ENCODE measurements at regions not wholly inside any gene's neighbourhood (a gene's known extent, or its start where the extent isn't known, plus 50 kb on each side); places are given as distances from the start of the nearest gene placed in this dataset.
A peak's percentile ranks its signal among the peaks of the same experiment; 100 is the strongest.

DNA sequence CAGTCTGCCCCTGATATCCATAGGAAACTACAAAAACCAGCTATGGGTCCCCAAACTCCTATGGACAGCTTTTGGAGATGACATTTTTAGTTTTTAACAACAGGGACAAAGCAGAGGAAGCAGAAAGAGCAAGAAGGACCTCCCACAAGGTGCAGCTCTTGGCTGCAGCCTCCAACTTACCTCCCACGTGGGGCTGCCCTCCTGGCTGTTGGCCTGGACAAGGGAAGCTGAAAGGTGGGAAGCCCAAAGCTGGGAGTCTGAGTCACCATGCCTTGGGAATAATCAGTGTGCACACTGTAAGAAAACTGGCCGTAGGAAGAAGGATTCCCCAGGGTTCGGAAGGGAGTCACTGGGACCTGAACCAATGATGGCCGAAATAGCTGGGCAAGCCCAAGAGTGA lies 51.8 kb upstream of the PAX1 start:
- Histone ChIP-seq H3K4me1 (replicated peaks in 1 of 2) (no peaks in the 10 kb centered on the region), H3K4me3 (no peak overlapping the region), H3K27ac (no peak overlapping the region)
- ATAC-seq (replicated peaks in 6 of 8), result no peak
- 0 to 100% (median 80%) methylated on average over 1 to 4 of the region's 4 CpGs; no CpG with 5 or more reads in 4 of the 10 experiments for WGBS, 10 experiments
- in situ Hi-C loops (cut with MboI; ENCODE audit: low pct_unique_long_range_greater_than_20kb in 2 of 9, low sequenced_read_pairs in 9 of 9, unreplicated experiment in 9 of 9), result no loop called here

DNA sequence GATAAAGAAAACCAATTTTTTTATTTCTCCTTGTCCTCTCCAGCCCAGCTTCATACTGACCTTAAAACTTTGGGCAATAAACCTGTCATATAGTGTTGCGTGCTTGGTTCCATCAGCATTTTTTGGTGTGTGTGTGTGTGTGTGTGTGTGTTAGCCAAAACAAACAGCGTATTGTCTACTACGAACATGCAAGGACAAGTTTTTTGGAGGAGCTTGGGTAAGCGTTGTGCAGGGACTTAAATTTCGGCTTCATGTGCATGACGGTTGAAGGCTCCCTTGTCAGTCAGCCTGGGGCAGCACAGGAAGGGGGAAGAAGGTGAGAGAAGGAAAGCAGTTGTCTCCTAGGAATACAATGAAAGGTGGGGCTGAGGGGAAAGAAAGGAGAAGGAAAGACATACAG lies 62.0 kb upstream of the PAX1 start:
- 12 to 80% (median 65%) methylated on average over 2 to 6 of the region's 6 CpGs; no CpG with 5 or more reads in 2 of the 10 experiments for WGBS, 10 experiments
- H3K4me1 ChIP-seq (replicated peaks in 1 of 2), result no peaks in the 10 kb centered on the region
- no peak for ATAC-seq (replicated peaks in 6 of 8)
- in situ Hi-C loops (cut with MboI; ENCODE audit: low pct_unique_long_range_greater_than_20kb in 2 of 9, low sequenced_read_pairs in 9 of 9, unreplicated experiment in 9 of 9), result no loop called here
- no peak overlapping the region for H3K27ac ChIP-seq
- H3K4me3 ChIP-seq, result no peak overlapping the region

DNA sequence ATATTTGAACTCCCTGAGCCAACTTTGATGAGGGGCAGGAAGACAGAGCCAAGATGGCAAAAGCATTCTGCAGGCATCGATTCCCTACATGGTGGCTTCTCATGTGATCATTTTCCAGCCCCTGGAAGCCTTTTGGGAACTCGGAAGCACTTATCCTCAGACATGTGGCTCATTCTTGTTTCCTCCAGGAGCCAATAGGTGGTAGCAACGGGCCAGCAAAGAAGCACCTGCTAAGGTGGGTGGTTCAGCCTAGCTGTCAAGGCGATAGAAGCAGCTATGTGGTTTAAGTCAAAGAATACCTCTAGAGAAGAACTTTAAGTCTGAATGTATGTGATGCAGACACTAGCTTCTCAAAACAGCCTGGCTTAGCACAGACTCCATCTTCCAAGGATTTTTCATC lies 64.9 kb upstream of the PAX1 start:
- 0 to 32% (median 8%) methylated on average over 1 to 4 of the region's 4 CpGs; no CpG with 5 or more reads in 3 of the 10 experiments for WGBS, 10 experiments
- in situ Hi-C loops (cut with MboI; ENCODE audit: low pct_unique_long_range_greater_than_20kb in 2 of 9, low sequenced_read_pairs in 9 of 9, unreplicated experiment in 9 of 9), result no loop called here
- H3K4me3 ChIP-seq, result no peak overlapping the region

DNA sequence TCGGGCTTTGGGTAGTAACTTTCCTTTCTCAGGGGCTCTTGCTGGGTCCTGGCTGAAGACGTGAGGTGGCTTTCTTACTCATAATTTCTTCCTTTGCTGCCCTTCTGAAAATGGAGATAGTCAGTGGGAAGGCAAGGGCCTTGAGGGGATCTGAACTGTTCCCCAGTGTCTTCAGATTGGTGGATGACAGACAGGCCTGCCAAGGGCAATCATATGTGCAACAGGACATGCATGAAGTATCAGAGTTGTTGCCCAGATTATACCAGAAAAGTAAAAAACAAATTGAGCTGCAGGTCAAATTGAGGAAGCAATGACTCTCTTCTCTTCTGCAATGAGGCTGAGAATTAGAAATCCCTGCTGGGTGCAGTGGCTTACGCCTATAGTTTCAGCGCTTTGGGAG lies 71.6 kb upstream of the PAX1 start:
- in situ Hi-C loops (cut with MboI; ENCODE audit: low pct_unique_long_range_greater_than_20kb in 2 of 9, low sequenced_read_pairs in 9 of 9, unreplicated experiment in 9 of 9), result no loop called here
- Histone ChIP-seq H3K4me1 (replicated peaks in 1 of 2) (no peaks in the 10 kb centered on the region), H3K4me3 (no peak overlapping the region), H3K27ac (no peak overlapping the region)
- no peak for ATAC-seq (replicated peaks in 6 of 8)
- WGBS, 10 experiments, result 20 to 80% (median 57%) methylated on average over 1 to 4 of the region's 4 CpGs; no CpG with 5 or more reads in 4 of the 10 experiments

More for the DNA sequence above, 64.9 kb upstream of the PAX1 start:
- ATAC-seq (replicated peaks in 6 of 8), result peak in 4 of 8 experiments; percentile 20 to 55 (median 36)
- no peaks in the 10 kb centered on the region for H3K4me1 ChIP-seq (replicated peaks in 1 of 2)
- no peak overlapping the region for H3K27ac ChIP-seq

DNA sequence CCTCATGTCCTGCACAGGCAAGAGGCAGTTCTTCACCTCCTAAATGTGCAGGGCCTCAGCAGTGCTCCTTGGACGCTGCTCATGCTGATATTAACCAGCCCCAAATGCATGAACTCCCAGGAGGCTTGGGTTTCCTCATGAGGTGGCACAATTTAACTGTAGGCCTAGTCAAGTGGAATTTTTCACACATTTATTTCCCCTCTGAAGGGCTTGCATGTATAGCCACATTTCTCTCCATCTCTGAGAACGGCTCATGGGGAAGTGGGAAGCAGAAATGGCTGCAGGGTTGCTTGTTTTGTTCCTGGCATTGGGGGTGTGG lies 72.8 kb upstream of the PAX1 start:
- WGBS, 10 experiments, result 0 to 75% (median 54%) methylated on average over 1 to 2 of the region's 2 CpGs; no CpG with 5 or more reads in 2 of the 10 experiments
- in situ Hi-C loops (cut with MboI; ENCODE audit: low pct_unique_long_range_greater_than_20kb in 2 of 9, low sequenced_read_pairs in 9 of 9, unreplicated experiment in 9 of 9), result no loop called here
- H3K4me3 ChIP-seq, result no peak overlapping the region

DNA sequence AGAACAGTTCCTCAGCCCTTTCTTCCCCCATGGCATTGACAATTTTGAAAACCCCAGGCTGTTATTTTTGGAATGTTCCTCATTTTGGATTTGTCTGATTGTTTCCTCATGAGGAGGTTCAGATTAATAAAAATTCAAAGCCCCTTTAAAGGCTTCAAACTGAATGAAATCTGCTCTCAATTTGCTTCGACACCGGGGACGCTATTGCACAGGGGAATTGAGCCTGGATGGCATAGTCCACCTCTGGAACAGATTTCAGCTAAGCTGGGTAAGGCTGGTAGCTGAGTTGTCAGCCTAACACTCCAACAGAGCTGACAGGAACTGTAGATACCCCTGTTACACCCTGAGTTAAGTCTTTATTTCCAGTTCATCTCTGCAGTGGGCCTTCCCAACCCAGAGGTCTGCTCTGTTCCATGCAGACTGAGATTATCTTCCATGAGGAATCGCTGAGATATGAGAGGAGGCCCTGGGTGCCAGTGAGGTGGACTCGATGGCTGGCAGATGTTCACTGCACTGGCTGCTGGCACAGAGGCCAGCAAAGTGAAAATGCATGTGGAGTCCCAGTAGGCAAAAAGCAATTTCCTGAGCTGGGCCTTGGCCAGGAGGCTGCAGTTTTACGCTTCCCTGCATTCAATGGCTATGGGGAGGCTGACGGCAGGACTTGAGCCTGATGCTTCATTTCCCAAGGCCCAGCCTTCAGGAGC lies 73.3 kb upstream of the PAX1 start:
- Histone ChIP-seq H3K4me3 (no peak overlapping the region), H3K27ac (no peak overlapping the region), H3K4me1 (replicated peaks in 1 of 2) (no peaks in the 10 kb centered on the region)
- 0 to 100% (median 73%) methylated on average over 2 to 5 of the region's 7 CpGs; no CpG with 5 or more reads in 1 of the 10 experiments for WGBS, 10 experiments
- in situ Hi-C loops (cut with MboI; ENCODE audit: low pct_unique_long_range_greater_than_20kb in 2 of 9, low sequenced_read_pairs in 9 of 9, unreplicated experiment in 9 of 9), result no loop called here
- ATAC-seq (replicated peaks in 6 of 8), result no peak

More for the DNA sequence above, 72.8 kb upstream of the PAX1 start:
- ATAC-seq (replicated peaks in 6 of 8), result no peak
- Histone ChIP-seq H3K27ac (no peak overlapping the region), H3K4me1 (replicated peaks in 1 of 2) (no peaks in the 10 kb centered on the region)

DNA sequence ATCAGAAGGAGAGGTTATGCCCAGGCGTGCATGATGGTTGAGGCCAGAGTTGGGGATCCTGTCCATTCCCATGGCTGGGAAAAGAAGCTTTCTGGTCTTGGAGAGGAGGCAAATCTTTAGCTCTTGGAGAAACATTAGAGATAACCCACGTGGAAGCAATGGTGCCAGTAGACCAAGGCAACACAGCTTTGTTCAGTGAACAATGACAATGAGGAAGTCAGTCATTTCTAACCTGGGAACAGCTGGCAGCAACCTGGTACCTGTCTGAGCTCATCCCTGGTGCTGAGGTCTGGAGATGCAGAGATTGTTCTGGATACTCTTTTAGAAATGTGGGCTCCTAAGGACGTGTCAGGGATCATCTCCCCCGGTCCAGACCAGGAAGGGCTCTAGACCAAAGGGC lies 76.7 kb upstream of the PAX1 start:
- WGBS, 10 experiments, result 0 to 58% (median 39%) methylated on average over 1 to 4 of the region's 4 CpGs; no CpG with 5 or more reads in 3 of the 10 experiments
- in situ Hi-C loops (cut with MboI; ENCODE audit: low pct_unique_long_range_greater_than_20kb in 2 of 9, low sequenced_read_pairs in 9 of 9, unreplicated experiment in 9 of 9), result no loop called here
- no peak for ATAC-seq (replicated peaks in 6 of 8)

DNA sequence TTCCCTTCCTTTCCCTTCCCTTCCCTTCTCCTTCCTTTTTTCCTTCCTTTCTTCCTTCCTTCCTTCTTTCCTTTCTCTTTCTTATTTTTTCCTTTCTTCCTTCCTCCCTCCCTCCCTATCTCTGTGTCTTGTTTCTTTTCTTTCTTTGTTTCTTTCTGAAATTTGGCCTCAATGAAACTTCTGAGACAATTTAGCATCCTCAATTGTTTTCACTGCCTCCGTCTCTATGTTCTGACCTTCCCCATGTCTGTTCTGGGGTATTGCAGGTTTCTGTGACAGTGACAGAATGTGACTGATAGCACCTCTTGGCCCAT lies 81.7 kb upstream of the PAX1 start:
- no peak overlapping the region for H3K4me3 ChIP-seq
- no peak overlapping the region for H3K27ac ChIP-seq
- ATAC-seq (replicated peaks in 6 of 8), result no peak
- in situ Hi-C loops (cut with MboI; ENCODE audit: low pct_unique_long_range_greater_than_20kb in 2 of 9, low sequenced_read_pairs in 9 of 9, unreplicated experiment in 9 of 9), result no loop called here
- 59 to 100% (median 80%) methylated on average over 1 of the region's 1 CpG; no CpG with 5 or more reads in 5 of the 10 experiments for WGBS, 10 experiments
- H3K4me1 ChIP-seq (replicated peaks in 1 of 2), result no peaks in the 10 kb centered on the region

More for the DNA sequence above, 76.7 kb upstream of the PAX1 start:
- H3K4me1 ChIP-seq (replicated peaks in 1 of 2), result no peaks in the 10 kb centered on the region
- H3K4me3 ChIP-seq, result no peak overlapping the region
- H3K27ac ChIP-seq, result no peak overlapping the region

DNA sequence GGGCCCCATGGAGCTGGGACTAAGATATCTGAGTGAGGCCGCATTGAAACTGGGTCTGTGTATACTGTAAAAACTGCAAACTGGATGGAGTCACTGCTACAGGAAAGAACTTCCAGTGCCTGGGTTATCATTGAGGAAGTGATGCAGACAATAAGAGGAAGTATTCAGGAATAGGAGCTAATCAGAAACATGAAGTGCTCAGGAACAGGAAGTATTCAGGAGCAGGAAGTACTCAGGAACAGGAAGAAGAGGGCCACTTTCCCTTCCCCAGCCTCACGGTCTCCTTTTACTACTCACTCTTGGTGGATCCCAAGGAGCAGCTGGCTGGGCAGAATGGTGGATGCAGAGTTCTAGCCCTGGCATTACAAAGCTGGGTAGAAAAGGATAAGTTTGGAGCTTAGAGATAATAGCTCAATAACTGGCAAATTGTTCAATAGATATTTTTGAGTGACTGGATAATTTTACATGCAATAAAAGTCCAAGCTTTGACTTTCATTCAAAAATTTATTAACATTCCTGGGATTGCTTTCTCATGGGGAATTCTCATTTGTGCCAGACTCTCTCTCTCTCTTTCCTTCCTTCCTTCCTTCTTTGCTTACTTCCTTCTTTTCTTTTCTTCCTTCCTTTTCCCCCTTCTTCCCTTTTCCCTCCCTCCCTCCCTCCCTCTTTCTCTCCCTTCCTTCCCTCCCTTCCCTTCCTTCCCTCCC lies 82.2 kb upstream of the PAX1 start:
- no peak overlapping the region for H3K4me3 ChIP-seq
- in situ Hi-C loops (cut with MboI; ENCODE audit: low pct_unique_long_range_greater_than_20kb in 2 of 9, low sequenced_read_pairs in 9 of 9, unreplicated experiment in 9 of 9), result no loop called here
- 0 to 100% (median 79%) methylated on average over 1 to 2 of the region's 2 CpGs; no CpG with 5 or more reads in 2 of the 10 experiments for WGBS, 10 experiments
- no peak for ATAC-seq (replicated peaks in 6 of 8)
- H3K27ac ChIP-seq, result no peak overlapping the region
- H3K4me1 ChIP-seq (replicated peaks in 1 of 2), result no peaks in the 10 kb centered on the region

DNA sequence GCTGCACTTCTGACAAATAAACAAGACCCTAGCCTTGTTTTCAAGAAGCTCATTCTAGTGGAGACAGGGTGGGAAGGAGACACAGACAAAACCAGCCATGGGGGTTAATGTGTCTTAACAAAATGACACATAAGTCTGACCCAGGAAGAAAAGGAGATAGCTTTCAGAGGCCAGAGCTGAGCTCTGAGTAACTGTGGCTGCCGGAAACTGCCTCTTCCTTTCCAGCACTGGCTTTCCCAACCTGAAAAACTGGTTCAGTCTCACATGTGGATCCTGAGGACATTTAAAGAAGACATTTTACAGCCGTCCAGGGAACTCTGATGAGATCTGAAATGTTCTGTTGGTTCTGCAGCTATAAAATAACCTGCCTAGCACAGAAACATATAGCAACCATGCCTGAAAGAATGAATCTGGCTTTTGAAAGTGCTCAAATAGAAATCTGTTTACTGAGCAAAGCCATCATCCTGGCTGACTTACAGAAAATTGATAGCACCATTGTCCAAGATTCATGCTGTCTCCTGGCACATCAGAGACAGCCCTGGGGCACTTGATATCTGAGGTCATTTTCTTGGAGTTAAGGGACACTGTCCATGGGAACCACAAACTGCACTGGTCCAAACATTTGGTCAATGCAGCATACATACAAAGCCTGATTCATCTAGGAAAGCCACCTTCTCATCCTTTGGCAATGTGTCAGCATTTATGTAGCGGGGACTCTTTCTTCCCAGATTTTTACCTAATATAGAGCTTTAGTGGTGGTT lies 83.2 kb upstream of the PAX1 start:
- in situ Hi-C loops (cut with MboI; ENCODE audit: low pct_unique_long_range_greater_than_20kb in 2 of 9, low sequenced_read_pairs in 9 of 9, unreplicated experiment in 9 of 9), result no loop called here

DNA sequence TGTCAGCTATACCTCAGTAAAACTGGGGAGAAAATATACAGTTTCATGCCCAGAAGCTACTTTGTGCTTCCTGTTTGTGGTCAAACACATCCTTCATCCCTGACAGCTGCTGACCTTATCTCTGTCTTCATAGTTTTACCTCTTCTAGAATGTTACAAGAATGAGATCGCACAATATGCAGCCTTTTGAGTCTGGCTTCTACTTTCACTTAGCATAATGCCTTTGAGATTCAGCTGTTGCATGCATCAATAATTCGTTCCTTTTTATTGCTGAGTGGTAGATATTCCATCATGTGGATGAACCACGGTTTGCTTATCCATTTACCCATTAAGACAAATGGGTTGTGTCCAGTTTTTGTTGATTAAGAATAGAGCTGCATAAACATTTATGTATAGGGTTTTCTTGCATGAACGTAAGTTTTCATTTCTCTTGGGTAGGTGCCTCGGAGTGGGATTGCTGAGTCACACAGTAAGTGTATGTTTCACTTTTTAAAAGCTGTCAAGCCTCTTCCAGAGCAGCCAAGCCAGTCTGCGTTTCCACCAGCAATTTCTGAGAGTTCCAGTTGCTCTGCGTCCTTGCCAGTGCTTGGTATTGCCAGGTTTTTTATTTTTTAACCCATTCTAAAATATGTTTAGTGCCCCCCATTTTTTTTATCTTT lies 86.6 kb upstream of the PAX1 start:
- 6 to 70% (median 49%) methylated on average over 2 to 7 of the region's 7 CpGs for WGBS, 10 experiments
- in situ Hi-C loops (cut with MboI; ENCODE audit: low pct_unique_long_range_greater_than_20kb in 2 of 9, low sequenced_read_pairs in 9 of 9, unreplicated experiment in 9 of 9), result no loop called here

More for the DNA sequence above, 83.2 kb upstream of the PAX1 start:
- WGBS, 10 experiments, result 0 to 60% (median 13%) methylated on average over 1 to 3 of the region's 3 CpGs; no CpG with 5 or more reads in 2 of the 10 experiments
- no peaks in the 10 kb centered on the region for H3K4me1 ChIP-seq (replicated peaks in 1 of 2)
- no peak overlapping the region for H3K4me3 ChIP-seq
- peak in 1 of 8 experiments; percentile 96 for ATAC-seq (replicated peaks in 6 of 8)
- H3K27ac ChIP-seq, result no peak overlapping the region

DNA sequence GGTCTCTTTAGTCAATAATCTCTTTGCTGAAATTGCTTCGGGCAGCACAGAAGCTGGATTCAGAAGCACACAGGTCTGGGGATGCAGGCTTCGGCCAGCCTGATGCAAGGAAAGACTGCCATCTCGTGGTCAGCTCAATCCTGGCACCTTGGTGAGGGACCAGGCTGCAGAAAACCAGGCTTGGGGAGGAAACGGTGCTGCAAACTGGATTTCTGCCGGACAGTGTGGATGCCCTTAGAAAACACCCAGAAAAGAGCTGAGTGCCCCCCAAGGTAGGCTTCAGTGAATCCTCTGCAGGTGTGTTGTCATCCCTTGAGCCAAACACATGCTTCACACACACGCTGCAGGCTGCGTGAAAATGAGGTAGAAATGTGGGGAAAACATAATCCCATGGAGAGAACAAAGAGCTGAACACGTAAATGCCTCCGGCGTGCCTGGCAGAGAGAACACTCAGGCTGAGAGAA lies 89.8 kb upstream of the PAX1 start:
- ATAC-seq (replicated peaks in 6 of 8), result peak; percentile 67 to 99 (median 82)
- Histone ChIP-seq H3K4me3 (no peak overlapping the region), H3K4me1 (replicated peaks in 1 of 2) (no peaks in the 10 kb centered on the region), H3K27ac (no peak overlapping the region)
- in situ Hi-C loops (cut with MboI; ENCODE audit: low pct_unique_long_range_greater_than_20kb in 2 of 9, low sequenced_read_pairs in 9 of 9, unreplicated experiment in 9 of 9), result no loop called here
- 0 to 61% (median 30%) methylated on average over 1 to 9 of the region's 10 CpGs; no CpG with 5 or more reads in 1 of the 10 experiments for WGBS, 10 experiments

More for the DNA sequence above, 86.6 kb upstream of the PAX1 start:
- no peaks in the 10 kb centered on the region for H3K4me1 ChIP-seq (replicated peaks in 1 of 2)
- H3K4me3 ChIP-seq, result no peak overlapping the region
- peak in 3 of 8 experiments; percentile 25 to 83 (median 80) for ATAC-seq (replicated peaks in 6 of 8)
- no peak overlapping the region for H3K27ac ChIP-seq

DNA sequence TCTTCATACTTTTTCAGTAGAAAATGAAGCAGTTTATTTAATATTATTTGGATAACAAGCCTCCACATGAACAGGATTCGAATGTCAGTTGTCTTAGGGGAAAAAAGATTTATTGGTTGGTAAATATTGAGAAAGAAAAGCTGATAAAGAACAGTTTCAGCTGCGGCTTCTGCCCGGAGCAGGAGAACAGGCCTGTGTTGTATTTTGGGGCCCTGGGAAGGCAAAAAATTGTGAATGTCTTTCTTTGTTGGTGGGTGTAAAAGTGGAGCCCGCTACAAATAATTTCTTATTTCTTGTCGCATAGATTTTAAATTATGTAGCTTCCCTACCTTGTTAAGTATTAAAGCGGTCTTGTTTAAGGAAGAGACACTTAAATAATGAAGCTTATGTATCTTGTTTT lies 90.5 kb upstream of the PAX1 start:
- ATAC-seq (replicated peaks in 6 of 8), result peak in 1 of 8 experiments; percentile 8
- in situ Hi-C loops (cut with MboI; ENCODE audit: low pct_unique_long_range_greater_than_20kb in 2 of 9, low sequenced_read_pairs in 9 of 9, unreplicated experiment in 9 of 9), result no loop called here
- Histone ChIP-seq H3K4me3 (no peak overlapping the region), H3K4me1 (replicated peaks in 1 of 2) (no peaks in the 10 kb centered on the region), H3K27ac (no peak overlapping the region)
- WGBS, 10 experiments, result 52 to 97% (median 75%) methylated on average over 2 to 6 of the region's 6 CpGs
